M059J (cell line): ENCODE measurements at regions not wholly inside any gene's neighbourhood (a gene's known extent, or its start where the extent isn't known, plus 50 kb on each side); places are given as distances from the start of the nearest gene placed in this dataset.
A peak's percentile ranks its signal among the peaks of the same experiment; 100 is the strongest.
"Not testable (repeated sequence)": the region's sequence is repeated elsewhere in the genome, so short reads cannot be mapped to it uniquely, and the experiment has no call there.

Source experiments
- DNase-seq: peaks from one replicate; pipeline ENCODE4 v3.0.0-alpha.2; 2012; ENCODE audit warnings: low read depth

- DNase-seq: no peak
These were observed 97.8 kb upstream of the SLC35G4 start for GRCh38 chr18:11511434-11512095.

- peak; percentile 24 for DNase-seq
These were observed 102.5 kb upstream of the SLC35G4 start for GRCh38 chr18:11506856-11507255.

DNA sequence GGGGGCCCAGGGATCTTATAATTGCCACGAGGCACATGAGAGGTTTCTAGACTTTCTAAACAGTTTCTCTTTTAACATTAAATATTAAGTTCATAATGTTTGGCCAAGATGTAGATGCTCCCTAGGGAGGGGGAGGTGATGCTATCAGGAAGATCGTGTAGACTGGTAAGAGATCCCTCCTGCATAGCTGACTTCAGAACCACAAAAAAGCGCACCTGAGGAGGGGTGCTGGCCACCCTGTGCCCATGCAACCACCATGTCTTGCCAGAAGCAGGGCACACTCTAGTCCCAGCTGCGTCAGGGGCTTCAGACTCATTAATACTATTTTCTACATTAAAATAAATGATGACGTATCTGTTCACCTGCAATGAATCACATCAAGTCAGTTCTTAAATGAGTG lies 103.4 kb upstream of the SLC35G4 start:
- DNase-seq: no peak

DNA sequence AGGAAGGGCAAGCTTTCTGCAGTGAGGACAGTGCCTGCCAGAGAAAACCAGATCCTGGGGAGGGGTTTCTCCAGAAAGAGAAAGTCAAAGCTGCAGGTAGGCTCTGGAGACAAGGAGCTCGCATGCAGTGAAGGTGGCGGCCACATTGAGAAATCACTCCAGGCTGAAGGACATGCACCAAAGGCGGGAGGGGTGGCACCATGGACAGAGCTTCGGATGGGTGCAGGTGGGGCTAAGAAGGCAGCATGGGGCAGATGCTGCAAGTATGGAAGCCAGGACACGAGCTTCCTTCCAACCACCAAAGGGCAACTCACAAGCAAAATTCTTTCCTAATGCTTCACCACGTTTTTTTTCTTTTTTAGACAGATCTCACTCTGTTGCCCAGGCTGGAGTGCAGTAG lies 104.4 kb upstream of the SLC35G4 start:
- peak; percentile 11 for DNase-seq

GRCh38 chr18:11502368-11502767 lies 107.0 kb upstream of the SLC35G4 start:
- DNase-seq: peak; percentile 57

GRCh38 chr18:11501352-11501751 lies 108.0 kb upstream of the SLC35G4 start:
- no peak for DNase-seq

- peak; percentile 100 for DNase-seq
These were observed 109.0 kb upstream of the SLC35G4 start for GRCh38 chr18:11500153-11501122.

GRCh38 chr18:11498821-11499220 lies 110.6 kb upstream of the SLC35G4 start:
- DNase-seq: peak; percentile 8

GRCh38 chr18:11497585-11497984 lies 111.8 kb upstream of the SLC35G4 start:
- DNase-seq: peak; percentile 89

GRCh38 chr18:11496526-11497172 lies 112.7 kb upstream of the SLC35G4 start:
- DNase-seq: peak; percentile 73

- DNase-seq: peak; percentile 92
These were observed 114.0 kb upstream of the SLC35G4 start for GRCh38 chr18:11495441-11495840.

DNA sequence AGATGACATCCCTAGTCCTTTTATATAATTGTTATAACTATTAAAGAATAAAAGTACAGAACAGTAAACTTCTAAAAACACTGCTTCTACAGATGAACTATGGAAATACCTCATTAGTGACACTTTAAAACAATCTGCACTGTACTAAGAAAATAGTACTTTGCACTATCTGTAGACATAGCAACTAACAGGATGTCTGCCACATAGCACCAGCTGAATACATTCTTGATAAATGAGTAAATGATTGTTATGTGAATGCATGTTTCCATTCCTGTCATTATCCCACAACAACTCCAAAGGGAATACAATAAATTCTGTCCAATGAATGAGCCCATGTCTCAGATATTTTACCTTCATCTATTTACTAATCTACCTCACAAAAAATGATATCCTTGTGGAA lies 115.3 kb upstream of the SLC35G4 start:
- DNase-seq: peak; percentile 82

DNA sequence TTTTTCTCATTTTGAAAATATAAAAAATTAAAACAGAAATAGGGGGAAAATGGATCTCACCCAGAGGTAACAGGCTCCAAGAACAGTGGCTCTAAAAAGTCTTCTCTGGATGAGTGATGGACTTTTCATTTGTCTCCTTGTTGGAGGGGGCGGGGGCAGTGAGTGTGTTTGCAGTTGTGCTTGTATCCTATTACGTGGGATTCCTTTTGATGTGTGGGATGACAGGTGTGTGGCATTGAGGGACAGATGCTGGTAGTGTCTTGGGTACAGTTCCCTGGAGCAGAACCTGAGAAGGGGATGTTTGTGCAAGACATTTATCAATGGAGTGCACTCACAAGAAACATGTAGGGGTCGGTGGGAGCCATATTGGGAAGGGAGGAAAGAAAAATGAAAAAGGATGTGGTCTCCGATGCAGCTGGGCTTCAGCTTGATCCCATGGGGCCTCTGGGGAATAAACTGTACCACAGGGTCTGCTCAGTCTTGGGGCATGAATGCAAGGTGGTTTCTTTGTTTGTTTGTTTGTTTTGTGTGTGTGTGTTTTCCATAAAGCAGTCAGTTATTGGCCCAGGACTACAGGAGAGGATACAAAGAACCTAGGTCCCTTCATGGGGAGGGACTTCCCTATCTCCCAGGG lies 120.0 kb upstream of the SLC35G4 start:
- no peak for DNase-seq

GRCh38 chr18:11488175-11488574 lies 121.2 kb upstream of the SLC35G4 start:
- DNase-seq: peak; percentile 45

GRCh38 chr18:11487390-11487789 lies 122.0 kb upstream of the SLC35G4 start:
- no peak for DNase-seq

GRCh38 chr18:11482271-11482670 lies 127.1 kb upstream of the SLC35G4 start:
- peak; percentile 16 for DNase-seq

GRCh38 chr18:11480692-11481091 lies 128.7 kb upstream of the SLC35G4 start:
- DNase-seq: no peak

- DNase-seq: not testable (repeated sequence)
These were observed 130.4 kb upstream of the SLC35G4 start for GRCh38 chr18:11479031-11479430.

GRCh38 chr18:11470941-11471340 lies 138.5 kb upstream of the SLC35G4 start:
- DNase-seq: no peak

DNA sequence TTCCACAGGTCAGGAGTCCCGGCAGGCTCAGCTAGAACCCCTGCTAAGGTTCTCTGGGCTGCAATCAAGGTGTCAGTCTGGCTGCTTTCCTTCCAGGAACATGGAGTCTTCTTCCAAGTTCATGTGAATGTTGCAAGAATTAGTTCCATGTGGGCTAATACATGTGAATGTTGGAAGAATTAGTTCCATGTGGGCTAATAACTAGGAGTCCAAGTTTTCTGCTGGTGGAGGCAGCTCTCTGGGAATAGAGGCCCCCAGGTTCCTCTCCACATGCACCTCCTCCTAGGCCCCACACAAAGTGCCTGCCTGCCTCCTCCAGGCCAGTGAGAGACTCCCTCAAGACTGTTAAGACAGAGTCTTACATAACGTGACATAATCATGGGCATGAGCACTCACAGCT lies 140.8 kb upstream of the SLC35G4 start:
- DNase-seq: no peak

DNA sequence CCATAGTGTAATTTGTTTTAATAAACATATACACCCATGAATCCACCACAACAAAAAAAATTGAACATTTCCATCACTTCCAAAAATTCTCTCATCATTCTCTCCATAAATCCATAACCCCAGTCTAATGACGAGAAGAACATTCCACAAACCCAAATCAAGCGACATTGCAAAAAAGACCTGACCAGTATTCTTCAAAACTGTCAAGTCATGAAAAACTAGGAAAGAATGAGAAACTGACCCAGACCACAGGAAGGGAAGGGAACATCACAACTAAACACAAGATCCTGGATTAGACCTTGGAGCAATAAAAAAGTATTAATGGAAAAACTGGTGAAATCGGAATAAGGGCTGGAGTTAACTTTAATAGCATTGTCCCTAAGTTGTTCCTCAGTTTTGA lies 141.3 kb upstream of the SLC35G4 start:
- no peak for DNase-seq

DNA sequence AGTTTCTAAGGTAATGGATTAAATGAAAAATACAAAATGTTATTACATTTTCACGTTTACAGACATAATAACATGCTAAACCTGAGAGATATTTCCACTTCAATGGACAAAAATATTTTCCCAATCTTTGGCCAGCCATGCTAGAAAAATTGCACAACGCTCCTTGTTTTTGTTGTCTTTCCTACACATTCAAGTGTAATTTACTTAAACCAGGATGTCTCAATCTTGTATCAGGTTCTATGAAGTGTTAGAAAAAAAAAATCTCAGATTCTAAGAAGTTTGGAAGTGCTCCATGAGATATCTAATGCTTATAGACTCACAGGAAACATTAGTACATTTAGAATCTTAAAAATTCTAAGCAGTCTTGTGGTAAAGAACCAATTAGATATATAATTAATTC lies 141.8 kb upstream of the SLC35G4 start:
- no peak for DNase-seq
